Right forelimb (tissue), 1 donor: ENCODE measurements at regions not wholly inside any gene's neighbourhood (a gene's known extent, or its start where the extent isn't known, plus 50 kb on each side); places are given as distances from the start of the nearest gene placed in this dataset.
"Not testable (repeated sequence)": the region's sequence is repeated elsewhere in the genome, so short reads cannot be mapped to it uniquely, and the experiment has no call there.

ENCODE experiments used
- DNase-seq: peaks from one replicate; pipeline ENCODE4 v3.0.0-alpha.2; 2018

GRCh38 chr12:4822572-4822971, 87.1 kb upstream of the KCNA1 start:
- DNase-seq = no peak

DNA sequence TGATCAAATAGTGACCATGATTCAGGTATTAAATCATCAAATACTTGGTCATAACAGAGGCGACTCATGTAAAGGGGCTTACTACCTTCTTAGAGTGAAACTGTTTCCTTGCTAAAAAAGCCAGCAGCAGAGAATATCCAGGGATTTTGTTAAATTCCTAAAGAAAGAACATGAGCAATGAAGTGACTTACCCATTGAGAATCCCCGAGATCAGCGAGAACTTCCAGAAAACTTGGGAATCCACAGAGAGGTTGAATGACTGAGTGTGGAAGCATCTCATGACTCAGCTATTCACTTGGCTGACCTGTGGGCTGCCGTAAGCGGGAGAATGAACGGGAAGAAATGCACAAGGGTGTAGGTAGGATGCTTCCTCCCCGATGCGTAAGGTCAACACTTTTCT, 85.3 kb upstream of the KCNA1 start:
- DNase-seq = no peak

- no peak for DNase-seq
Observed at GRCh38 chr12:4825011-4825858, 84.5 kb upstream of the KCNA1 start.

DNA sequence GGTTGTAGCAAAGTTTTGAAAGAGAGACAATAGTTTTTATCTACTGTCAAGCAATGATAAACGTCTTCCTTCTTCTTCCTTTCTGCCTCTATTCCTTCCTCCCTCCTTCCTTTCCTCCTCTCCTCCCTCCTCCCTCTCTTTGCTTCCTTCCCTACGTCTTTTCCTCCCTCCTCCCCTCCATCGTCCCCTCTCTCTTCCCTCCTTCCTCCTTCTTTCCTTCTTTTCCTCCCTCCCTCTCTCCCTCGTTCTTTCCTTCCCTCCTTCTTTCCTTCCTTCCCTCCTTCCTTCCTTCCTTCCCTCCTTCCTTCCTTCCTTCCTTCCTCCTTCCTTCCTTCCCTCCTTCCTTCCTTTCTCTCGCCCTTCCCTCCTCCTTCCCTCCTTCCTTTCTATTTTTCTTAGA, 82.8 kb upstream of the KCNA1 start:
- DNase-seq = no peak

GRCh38 chr12:4828176-4828575, 81.5 kb upstream of the KCNA1 start:
- no peak for DNase-seq

GRCh38 chr12:4829161-4829792, 80.4 kb upstream of the KCNA1 start:
- DNase-seq = no peak

DNA sequence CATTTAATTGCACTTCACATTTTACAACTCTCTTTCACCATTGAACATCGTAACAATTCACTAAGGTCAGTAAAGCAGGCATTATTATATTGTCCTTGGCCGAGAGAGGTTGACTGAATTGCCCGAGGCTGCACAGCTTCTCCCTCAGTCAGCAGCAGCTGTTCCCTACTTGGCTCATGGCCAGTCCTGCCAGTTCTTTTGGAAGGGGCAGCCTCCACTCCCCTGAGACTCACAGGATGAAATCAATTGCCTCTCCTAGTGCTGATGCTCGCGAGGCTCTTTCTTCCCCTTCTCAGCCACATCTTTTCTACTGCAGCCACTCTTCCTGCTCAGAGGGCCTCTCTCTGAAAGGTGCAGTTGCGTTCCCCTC, 79.9 kb upstream of the KCNA1 start:
- no peak for DNase-seq

DNA sequence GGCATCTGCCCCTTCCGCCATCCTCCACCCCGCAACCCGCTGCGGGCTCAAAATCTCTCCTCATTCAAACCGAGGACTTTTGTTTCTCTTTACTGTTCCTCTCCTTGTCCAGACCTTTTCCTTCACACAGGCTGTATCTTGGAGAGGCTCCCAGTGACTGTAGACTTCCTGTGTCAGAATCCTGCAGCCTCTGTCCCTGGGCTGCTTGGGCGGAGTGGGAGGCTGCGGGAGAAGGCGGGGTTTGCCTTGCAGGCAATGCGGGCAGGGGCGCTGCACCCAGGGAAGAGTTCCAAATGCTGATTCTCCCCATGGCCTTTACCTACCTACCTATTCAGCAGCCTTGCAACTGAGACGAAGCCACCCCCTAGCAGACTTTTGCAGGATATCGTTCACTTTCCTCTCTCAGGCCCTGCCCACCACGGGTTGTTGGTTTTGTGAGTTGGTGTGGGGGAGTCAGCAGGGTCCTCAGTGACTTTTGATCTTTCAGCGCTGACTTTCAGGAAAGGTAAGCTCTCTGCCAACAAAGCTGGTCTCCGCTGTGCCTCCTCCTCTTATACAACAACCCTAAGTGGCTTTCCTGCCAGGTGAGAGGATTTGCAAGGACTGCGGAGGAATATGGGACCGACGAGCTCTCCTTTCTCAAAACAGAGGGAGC, 79.0 kb upstream of the KCNA1 start:
- no peak for DNase-seq

GRCh38 chr12:4833053-4833452, 76.7 kb upstream of the KCNA1 start:
- no peak for DNase-seq

- no peak for DNase-seq
Observed at GRCh38 chr12:4833524-4833923, 76.2 kb upstream of the KCNA1 start.

GRCh38 chr12:4842401-4842800, 67.3 kb upstream of the KCNA1 start:
- not testable (repeated sequence) for DNase-seq

GRCh38 chr12:4843907-4844306, 65.8 kb upstream of the KCNA1 start:
- no peak for DNase-seq

- DNase-seq = no peak
Observed at GRCh38 chr12:4847713-4848112, 62.0 kb upstream of the KCNA1 start.

- no peak for DNase-seq
Observed at GRCh38 chr12:4849115-4849541, 60.6 kb upstream of the KCNA1 start.

DNA sequence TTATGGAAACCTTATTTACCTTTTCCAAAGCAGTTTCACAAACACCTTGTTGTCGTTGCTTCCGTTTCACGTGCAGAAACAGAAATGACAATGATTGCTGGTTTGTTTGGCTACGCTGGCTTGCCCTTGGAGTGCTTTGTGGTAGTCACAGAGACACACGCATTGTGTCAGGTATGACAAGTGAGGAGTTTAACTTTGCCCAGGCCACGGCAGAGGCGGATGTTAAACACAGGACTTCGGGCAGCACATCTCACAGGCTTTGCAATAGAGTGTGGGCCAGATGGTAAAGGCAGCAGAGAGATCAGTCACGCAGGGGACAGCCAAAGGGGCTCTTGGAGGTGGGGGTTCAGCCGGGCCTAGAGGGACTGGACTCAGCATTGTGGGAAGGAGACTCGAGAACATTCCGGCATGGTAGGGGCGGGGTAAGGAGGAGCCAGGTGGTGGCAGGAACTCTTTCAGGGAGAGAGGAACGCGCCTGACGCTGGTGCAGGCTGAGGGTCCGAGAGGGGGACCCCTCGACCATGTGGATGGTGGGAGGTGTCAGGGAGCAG, 59.8 kb upstream of the KCNA1 start:
- DNase-seq = no peak

- no peak for DNase-seq
Observed at GRCh38 chr12:4850857-4851380, 58.8 kb upstream of the KCNA1 start.

GRCh38 chr12:4852308-4852707, 57.4 kb upstream of the KCNA1 start:
- DNase-seq = no peak

- no peak for DNase-seq
Observed at GRCh38 chr12:4852911-4853310, 56.8 kb upstream of the KCNA1 start.

GRCh38 chr12:4855121-4855924, 54.4 kb upstream of the KCNA1 start:
- no peak for DNase-seq

DNA sequence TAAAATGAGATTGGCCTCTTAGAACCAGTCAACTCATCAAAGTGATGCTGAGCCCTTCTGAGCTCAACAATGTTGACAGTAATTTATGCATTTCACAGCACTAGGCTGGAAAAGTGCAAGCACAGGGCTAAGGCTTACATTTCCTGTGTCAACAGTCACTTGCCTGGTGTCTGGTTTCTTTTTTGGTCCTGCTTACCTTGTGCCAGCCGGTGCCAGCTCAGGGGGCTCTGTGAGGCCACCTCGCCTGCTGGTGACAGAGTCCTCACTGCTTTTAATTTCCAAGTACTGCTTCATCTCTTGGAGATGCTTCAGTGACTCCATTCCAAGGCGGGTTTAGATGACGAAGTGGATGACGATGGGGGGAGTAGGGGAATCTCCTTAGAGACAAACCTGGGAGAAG, 53.1 kb upstream of the KCNA1 start:
- DNase-seq = no peak

DNA sequence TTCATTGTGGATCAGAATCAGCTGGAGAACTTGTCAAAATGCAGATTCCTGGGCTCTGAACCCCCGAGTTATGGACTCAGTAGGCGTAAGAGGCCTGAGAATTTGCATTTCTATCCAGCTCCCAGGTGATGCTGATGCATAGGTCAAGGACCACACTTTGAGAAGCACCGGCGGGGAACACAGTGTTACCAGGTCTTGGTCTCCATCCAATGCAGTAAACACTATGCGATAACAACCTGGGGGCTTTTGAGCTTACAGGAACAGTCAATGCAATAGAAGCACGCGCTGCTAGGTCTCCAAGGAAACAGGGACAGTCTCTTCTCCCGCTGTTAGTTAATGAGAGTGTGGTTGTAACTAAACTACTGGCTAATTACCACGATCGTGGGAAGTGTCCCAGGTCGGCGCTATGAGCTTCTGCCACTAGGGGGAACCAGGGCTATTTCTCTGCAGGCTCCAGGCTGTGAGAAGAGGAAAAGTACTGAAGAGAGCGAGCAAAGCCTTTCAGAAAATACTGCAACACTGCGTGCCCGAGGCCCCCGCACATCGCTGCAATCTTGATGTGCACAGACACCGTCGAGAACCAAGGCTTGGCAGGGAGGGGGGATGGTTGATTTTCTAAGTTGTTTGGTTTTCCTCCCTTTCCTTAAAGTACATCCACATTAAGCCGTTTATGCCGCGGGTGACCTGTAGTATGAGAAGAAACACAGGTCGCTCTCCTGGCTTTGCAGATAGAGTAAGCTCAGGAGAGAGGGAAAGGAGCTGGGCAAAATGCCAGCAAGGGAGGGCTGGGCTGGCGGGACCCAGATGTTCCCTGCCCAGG, 52.0 kb upstream of the KCNA1 start:
- DNase-seq = peak; percentile 83

GRCh38 chr12:4858386-4858785, 51.3 kb upstream of the KCNA1 start:
- no peak for DNase-seq
